ENCODE measurements at regions not wholly inside any gene's neighbourhood (a gene's known extent, or its start where the extent isn't known, plus 50 kb on each side); places are given as distances from the start of the nearest gene placed in this dataset.

DNA sequence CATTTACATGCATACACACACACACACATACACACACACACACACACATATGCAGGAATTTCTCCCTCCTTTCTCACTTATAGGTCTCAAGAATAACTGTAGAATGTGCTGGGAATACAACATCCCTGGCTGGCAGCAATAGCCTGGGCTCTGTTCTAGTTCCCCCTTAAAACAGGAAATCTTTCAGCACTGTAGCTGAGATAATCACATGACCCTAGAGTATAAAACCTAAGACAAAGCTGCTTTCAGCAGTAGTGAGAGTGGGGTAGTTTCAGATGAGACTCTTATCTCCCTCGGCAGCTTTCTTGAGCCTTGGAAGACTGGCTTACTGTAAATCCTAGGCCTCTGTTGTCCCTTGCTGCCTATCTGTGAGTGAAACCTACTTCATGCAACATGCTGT lies 137.4 kb upstream of the AKR1E2 start:
- DNase-seq (ENCODE audit: low spot score) = no peak

DNA sequence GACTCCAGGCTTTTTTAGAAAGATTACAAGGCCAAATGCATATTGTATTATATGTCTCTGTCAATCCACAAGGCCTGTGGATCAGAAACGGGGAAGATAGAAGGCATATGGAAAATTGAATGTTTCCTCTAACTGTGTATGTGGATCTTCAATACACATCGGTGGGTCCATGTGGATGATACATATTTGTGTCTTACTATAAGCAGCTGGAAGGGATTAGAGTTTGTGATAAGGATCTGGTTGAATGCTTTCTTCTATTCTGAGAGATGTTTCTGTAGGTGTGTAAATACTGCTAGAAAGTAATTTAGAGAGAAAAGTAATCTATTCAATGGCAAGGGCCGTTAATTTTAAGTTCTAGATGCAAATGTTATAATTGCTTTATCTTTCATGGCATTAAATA lies 137.8 kb upstream of the AKR1E2 start:
- no peak for DNase-seq (ENCODE audit: low spot score)

DNA sequence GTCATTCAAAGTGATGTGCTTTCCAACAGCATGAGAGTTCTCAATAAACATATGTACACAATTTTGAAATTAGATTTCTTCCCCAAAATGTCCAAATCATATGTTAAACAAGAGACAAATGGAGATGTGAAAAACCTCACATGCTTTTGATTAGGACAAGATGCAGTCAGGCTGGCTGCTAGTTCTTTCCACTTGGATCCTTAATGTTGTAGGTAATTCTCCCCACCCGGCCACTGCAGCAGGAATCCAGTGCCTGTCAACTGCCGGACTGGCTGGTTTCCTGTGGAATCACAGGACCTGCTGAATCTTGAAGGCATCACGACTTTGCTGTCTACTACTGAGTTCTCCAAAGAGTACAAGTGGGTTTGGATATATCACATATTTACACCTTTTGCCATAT lies 138.6 kb upstream of the AKR1E2 start:
- DNase-seq (ENCODE audit: low spot score) = no peak

GRCh38 chr10:4686644-4686996 lies 139.4 kb upstream of the AKR1E2 start:
- no peak for DNase-seq (ENCODE audit: low spot score)

DNA sequence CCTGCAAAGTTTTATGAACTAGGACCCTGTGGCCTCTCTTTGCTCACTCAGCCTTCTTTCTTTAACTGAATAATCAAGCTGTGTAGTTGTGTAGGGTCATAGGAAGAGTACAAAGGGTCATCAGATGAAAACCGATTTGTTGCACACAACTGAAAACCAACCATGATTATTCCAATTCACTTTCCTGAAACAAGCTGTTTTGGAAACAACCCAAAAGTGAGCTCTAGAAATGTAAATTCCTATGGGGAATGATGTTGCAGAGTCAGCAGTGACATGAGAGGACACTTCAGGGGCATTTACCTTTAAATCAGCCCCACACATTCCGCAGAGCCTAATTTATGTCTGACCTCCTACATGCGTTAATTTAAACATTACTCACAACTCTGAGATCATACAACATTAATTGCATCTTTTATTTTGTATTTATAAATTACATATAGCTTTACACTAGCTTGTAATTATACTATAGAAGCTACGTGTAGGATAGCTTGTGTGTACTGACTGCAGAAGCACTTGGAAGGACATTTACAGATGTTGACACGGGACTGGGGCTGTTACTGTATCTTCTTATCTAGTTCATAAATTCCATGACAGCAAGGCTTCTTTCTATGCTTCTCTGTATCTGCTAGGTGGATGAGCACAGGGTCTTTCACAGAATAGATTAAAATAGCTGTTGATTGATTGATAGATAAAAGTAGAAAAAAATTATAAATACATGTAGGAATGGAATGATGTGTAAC lies 139.9 kb upstream of the AKR1E2 start:
- DNase-seq (ENCODE audit: low spot score) = no peak

DNA sequence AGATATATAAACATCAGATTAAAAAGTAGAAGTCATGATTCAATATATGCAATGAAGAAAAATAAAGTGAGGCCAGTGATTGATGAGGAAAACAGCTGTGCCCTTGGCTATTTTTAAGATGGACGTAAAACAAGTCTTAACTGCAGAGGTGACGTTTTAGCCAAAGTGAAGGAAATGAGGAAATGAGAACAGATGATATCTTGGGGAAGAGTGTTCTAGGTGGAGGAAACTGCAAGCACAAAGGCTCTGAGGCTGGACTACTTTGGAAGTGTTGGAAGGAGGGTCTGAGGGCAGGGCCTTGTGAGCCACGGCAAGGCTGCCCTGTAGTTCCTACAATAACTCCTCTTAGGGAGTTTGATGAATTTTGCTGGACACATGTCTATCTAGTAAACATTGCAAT lies 140.5 kb upstream of the AKR1E2 start:
- no peak for DNase-seq (ENCODE audit: low spot score)

DNA sequence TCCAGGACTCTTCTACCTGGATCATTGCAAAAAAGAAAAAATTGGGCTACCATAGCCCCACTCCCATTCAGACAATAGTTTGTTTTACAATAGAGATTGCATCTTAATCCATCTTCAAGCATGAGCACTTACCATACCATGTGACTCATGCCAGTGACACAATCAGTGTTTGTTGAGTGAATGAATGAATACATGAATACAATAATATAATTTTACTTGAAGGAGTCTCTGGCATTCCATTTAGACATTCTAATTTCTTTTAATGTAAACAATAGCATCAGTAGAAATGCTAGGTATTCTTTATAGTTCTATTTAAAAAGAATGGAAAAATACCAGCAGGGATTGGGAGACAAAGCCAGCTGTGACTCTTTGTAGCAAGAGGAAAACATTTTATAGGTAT lies 141.6 kb upstream of the AKR1E2 start:
- DNase-seq (ENCODE audit: low spot score) = no peak

GRCh38 chr10:4683838-4684237 lies 142.2 kb upstream of the AKR1E2 start:
- DNase-seq (ENCODE audit: low spot score) = no peak

DNA sequence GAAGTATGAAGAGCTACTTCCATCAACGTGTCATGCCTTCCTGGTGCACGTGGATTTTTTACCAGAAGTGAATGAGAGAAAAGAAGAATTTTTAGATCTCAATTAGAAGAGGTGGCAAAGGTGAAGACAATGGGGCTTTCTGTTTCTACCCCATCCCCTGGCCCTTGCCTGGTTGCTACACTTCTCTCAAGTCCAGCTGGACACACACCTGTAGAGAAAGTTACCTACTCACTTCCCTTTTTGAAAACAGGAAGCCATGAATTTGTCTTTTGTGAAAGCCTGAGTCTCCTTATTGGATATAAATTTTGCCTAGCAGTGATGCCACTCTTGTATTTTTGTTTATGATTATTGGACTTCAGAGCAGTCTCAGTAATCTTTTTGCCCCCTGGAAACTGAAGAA lies 142.9 kb upstream of the AKR1E2 start:
- DNase-seq (ENCODE audit: low spot score) = no peak

DNA sequence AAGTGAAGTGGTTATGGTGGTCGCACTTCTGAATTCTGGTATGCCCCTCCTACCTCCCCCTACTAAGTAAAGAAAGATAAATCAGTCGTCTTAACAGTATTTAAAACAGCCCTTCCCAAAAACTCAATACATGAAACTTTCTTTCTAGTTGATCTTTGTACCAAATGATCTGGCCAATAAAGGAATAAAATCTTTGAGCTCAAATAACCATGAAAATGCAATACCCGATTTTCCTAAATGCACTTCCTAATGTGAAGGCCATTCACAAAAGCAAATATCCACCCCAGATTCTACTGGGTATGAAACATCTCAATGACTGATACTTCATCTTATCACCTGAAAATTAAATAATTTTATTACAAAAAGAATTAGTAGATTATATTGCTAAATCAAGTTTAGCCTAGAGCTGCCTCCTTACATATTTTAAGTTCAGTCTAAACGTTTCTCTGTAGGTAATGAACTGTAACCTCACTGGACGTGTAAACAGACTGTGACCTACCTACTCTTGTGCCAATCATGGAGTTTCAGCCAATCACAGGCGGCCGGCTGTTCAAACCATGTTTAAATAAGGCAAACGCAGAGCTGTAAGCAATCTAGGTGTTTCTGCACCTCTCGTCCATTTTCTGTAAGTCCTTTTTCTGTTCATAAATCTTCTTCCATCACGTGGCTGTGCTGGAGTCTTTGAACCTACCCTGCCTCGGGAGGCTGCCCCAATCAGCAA lies 146.9 kb upstream of the AKR1E2 start:
- DNase-seq (ENCODE audit: low spot score) = no peak

DNA sequence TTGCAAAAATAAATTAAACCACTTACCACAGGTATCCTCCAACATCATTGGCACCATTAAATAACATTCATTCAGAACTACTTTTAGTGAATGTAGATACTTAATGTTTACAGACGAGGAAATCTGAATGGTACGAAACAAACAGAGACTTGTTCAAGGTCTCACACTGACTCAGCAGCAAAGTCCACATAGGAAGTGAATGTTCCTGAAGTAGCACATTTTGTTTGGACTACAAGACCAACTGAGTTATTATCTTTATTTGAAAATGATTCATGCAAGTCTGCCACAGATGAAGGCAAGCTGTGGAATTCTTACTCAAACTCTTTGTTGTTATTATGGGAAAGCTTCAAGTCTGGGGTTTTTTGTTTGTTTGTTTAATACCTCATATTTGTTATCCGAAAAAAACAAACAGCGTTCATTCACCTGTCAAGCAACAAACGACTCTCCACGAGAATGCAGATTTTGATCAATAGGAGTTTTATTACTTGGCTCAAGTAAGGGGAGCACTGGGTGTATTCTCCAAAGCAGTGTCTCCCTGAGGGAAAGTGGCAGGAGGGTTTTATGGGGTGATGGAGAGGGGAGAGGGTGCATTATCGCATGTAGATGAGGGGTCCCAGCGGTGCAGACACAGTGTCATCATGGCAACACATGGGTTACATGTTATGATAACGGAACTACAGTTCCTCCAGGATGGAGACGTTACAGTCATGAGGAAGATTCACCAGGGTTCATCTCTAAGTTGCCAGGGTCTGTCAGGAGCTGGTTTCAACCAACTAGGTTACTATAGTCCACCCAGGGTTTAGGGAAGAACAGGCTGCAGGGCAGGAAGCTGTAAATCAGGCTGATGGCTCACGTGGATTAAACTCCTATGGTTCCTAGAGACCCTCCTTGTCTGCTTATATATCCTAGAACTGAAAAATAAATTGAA lies 147.7 kb upstream of the AKR1E2 start:
- no peak for DNase-seq (ENCODE audit: low spot score)

GRCh38 chr10:4677296-4678021 lies 148.5 kb upstream of the AKR1E2 start:
- DNase-seq (ENCODE audit: low spot score) = no peak

GRCh38 chr10:4676566-4676965 lies 149.4 kb upstream of the AKR1E2 start:
- no peak for DNase-seq (ENCODE audit: low spot score)

- no peak for DNase-seq (ENCODE audit: low spot score)
Measured at GRCh38 chr10:4675808-4676207, 150.2 kb upstream of the AKR1E2 start.

DNA sequence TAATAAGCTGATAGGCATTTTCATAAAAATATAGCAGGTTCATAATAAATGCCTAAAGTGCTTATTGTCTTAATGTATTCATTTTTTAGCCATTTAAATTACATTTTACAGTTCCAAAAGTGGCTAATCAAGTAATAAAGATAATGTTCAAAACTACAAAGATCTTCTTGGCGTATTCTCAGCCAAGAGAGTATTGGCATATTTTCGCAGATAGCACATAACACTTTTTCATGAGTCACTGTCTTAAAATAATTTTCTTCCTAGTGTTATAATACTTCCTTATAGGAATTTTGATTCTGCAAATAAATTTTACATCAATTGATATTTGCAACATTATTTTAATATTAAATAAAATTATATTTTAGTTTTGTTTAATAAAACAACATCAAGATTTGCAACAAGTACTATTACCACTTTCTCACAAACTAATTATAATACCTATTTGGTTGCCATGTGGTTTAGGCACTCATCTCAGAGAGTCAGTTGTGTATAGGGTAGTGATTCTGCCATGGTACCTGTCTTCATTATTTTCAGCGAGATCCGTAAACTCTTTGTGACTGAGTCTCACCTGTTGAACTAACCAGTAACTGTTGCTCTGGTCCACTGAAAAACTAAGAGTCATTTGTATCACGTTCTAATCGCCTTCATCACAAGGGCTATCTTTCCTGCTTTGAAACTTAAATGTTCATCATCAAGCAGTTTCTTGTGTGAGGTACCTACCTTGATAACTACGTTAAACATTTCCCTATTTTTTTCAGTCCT lies 152.5 kb upstream of the AKR1E2 start:
- no peak for DNase-seq (ENCODE audit: low spot score)

DNA sequence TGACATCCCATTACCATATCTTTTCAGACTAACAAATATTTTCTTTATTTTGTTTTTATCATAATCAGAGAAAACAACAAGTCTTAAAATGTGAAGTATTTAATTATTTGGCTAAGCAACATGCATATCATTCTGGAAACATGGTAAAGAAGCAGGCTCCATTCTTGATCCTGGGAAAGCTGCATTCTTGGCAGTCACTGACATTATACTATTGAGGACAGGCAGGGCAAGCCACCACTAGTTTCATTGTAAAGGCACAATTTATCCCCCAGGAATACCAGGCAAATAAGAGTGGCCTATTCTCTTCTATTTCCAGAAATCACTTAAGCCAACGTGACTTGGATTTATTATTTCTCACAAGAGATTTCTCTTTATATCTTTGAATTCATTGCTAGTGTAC lies 153.8 kb upstream of the AKR1E2 start:
- DNase-seq (ENCODE audit: low spot score) = no peak

DNA sequence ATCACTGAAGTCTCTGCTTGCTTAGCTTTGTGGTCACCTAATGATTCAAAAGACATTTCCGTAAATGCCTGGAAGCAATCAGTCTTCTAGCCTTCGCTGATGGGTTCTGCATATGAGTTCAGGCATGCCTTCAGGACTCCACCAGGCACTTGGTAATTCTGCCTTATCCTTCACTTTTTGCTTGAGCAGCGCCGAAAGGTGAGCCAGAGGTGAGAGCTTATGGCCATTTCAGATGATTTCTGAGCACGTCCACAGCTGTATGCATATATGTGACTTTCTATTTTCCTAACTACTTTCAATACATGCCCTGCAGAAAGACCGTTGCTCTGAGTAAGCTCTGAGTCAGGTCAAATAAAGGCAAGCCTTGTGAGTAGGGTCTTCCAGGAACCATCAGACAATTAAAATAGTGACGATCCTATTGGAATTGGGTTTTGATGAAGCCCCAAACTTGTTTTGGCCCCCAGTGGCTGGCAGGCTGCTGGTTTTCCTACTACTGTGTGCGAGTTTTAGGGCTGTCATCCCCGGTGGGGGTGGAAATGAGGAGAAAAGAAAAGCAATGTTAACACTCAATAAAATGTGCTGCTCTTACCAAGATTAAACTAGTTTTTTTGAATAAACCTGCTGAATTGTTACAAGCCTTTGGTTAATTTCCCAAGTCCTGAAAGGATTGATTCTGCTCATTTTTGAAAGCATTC lies 154.4 kb upstream of the AKR1E2 start:
- DNase-seq (ENCODE audit: low spot score) = no peak

DNA sequence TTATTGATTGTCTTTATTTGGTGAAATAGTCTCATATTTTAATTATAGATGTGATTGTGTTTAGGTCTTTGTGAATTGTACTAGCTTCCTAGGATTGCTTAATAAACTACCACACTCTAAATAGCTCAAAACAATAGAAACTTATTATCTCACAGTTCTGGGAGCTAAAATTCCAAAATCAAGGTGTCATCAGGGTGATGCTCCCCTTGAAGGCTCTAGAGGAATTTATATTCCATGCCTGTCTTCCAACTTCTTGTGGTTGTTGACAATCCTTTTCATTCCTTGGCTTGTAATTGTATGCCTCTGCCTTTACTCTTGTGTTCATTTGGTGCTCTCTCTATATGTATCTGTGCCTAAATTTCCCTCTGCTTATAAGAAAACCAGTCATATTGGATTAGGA lies 155.3 kb upstream of the AKR1E2 start:
- no peak for DNase-seq (ENCODE audit: low spot score)

- no peak for DNase-seq (ENCODE audit: low spot score)
Measured at GRCh38 chr10:4669585-4669984, 156.4 kb upstream of the AKR1E2 start.

- DNase-seq (ENCODE audit: low spot score) = peak; percentile 74
Measured at GRCh38 chr10:4663162-4663992, 162.6 kb upstream of the AKR1E2 start.
